ENCODE measurements at regions not wholly inside any gene's neighbourhood (a gene's known extent, or its start where the extent isn't known, plus 50 kb on each side); places are given as distances from the start of the nearest gene placed in this dataset.

- Histone ChIP-seq H4K20me1 (ENCODE audit: control insufficient read depth, insufficient read depth, low read depth, low read length) (no peaks in the 10 kb centered on the region), H3K9me3 (ENCODE audit: control insufficient read depth, insufficient read depth, low read length) (no peaks in the 10 kb centered on the region), H3K9me2 (replicated peaks; ENCODE audit: control insufficient read depth, low read length) (no peaks in the 10 kb centered on the region), H3F3A (ENCODE audit: control insufficient read depth, insufficient read depth) (no peaks in the 10 kb centered on the region), H3K79me2 (ENCODE audit: control insufficient read depth, low read length) (no peaks in the 10 kb centered on the region), H3K27ac (ENCODE audit: low read depth, low read length) (no peak overlapping the region), H3K36me3 (ENCODE audit: control insufficient read depth, low read length) (no peaks in the 10 kb centered on the region), H3K4me3 (ENCODE audit: low read length) (no peak overlapping the region), H3K4me1 (ENCODE audit: control insufficient read depth, low read length) (no peaks in the 10 kb centered on the region), H3K27me3 (ENCODE audit: control insufficient read depth, low read length) (no peaks in the 10 kb centered on the region), H3K4me2 (ENCODE audit: low read length) (no peak overlapping the region)
- TF ChIP-seq CTCF (IDR thresholded peaks at IDR 0.05; ENCODE audit: low read depth, low read length, poor library complexity, severe bottlenecking) (no peak), EZH2phosphoT487 (IDR thresholded peaks at IDR 0.05; ENCODE audit: borderline replicate concordance, low read length) (no peak)
Observed at GRCh38 chr10:131811630-131812403, 89.0 kb upstream of the PPP2R2D start.

- no peaks in the 10 kb centered on the region for H4K20me1 ChIP-seq (ENCODE audit: control insufficient read depth, insufficient read depth, low read depth, low read length)
- no peaks in the 10 kb centered on the region for H3K9me3 ChIP-seq (ENCODE audit: control insufficient read depth, insufficient read depth, low read length)
- H3F3A ChIP-seq (ENCODE audit: control insufficient read depth, insufficient read depth) = no peaks in the 10 kb centered on the region
- no peaks in the 10 kb centered on the region for H3K9me2 ChIP-seq (replicated peaks; ENCODE audit: control insufficient read depth, low read length)
- no peaks in the 10 kb centered on the region for H3K79me2 ChIP-seq (ENCODE audit: control insufficient read depth, low read length)
- no peak for TF ChIP-seq EZH2phosphoT487 (IDR thresholded peaks at IDR 0.05; ENCODE audit: borderline replicate concordance, low read length)
- TF ChIP-seq CTCF (IDR thresholded peaks at IDR 0.05; ENCODE audit: low read depth, low read length, poor library complexity, severe bottlenecking) = no peak
- H3K4me3 ChIP-seq (ENCODE audit: low read length) = no peak overlapping the region
- H3K4me2 ChIP-seq (ENCODE audit: low read length) = no peak overlapping the region
- no peaks in the 10 kb centered on the region for H3K27me3 ChIP-seq (ENCODE audit: control insufficient read depth, low read length)
- no peaks in the 10 kb centered on the region for H3K36me3 ChIP-seq (ENCODE audit: control insufficient read depth, low read length)
- H3K4me1 ChIP-seq (ENCODE audit: control insufficient read depth, low read length) = no peaks in the 10 kb centered on the region
- no peak overlapping the region for H3K27ac ChIP-seq (ENCODE audit: low read depth, low read length)
Observed at GRCh38 chr10:131812736-131813604, 87.8 kb upstream of the PPP2R2D start.

GRCh38 chr10:131814567-131815265 is 86.1 kb upstream of the PPP2R2D start:
- Histone ChIP-seq H3K4me3 (ENCODE audit: low read length) (no peak overlapping the region), H3K4me1 (ENCODE audit: control insufficient read depth, low read length) (no peaks in the 10 kb centered on the region), H4K20me1 (ENCODE audit: control insufficient read depth, insufficient read depth, low read depth, low read length) (no peaks in the 10 kb centered on the region), H3K36me3 (ENCODE audit: control insufficient read depth, low read length) (no peaks in the 10 kb centered on the region), H3K9me2 (replicated peaks; ENCODE audit: control insufficient read depth, low read length) (no peaks in the 10 kb centered on the region), H3K27me3 (ENCODE audit: control insufficient read depth, low read length) (no peaks in the 10 kb centered on the region), H3F3A (ENCODE audit: control insufficient read depth, insufficient read depth) (no peaks in the 10 kb centered on the region), H3K27ac (ENCODE audit: low read depth, low read length) (no peak overlapping the region), H3K9me3 (ENCODE audit: control insufficient read depth, insufficient read depth, low read length) (no peaks in the 10 kb centered on the region), H3K79me2 (ENCODE audit: control insufficient read depth, low read length) (no peaks in the 10 kb centered on the region), H3K4me2 (ENCODE audit: low read length) (no peak overlapping the region)
- TF ChIP-seq EZH2phosphoT487 (IDR thresholded peaks at IDR 0.05; ENCODE audit: borderline replicate concordance, low read length) = no peak
- TF ChIP-seq CTCF (IDR thresholded peaks at IDR 0.05; ENCODE audit: low read depth, low read length, poor library complexity, severe bottlenecking) = no peak

All from DOHH2 (cell line).